ENCODE measurements at regions not wholly inside any gene's neighbourhood (a gene's known extent, or its start where the extent isn't known, plus 50 kb on each side); places are given as distances from the start of the nearest gene placed in this dataset.

DNA sequence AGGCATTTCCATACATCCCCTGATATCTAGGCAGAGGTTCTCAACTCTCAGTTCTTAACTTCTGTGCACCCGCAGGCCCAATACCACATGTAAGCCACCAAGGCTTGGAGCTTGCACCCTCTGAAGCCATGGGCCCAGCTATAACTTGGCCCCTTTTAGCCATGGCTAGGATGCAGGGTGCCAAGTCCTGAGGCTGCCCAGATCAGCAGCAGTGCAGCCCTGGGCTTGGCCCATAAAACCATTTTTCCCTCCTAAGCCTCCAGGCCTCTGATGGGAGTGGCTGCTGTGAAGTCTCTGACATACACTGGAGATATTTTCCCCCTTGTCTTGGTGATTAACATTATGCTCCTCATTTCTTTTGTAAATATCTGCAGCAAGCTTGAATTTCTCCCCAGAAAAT lies 110.3 kb upstream of the CNTN1 start:
- Histone ChIP-seq H3K36me3 (ENCODE audit: insufficient read depth, low read length) (no peaks in the 10 kb centered on the region), H3K4me3 (ENCODE audit: low read depth in 1 of 2, low read length in 2 of 2) (no peak overlapping the region), H3K27ac (ENCODE audit: low read depth, low read length) (no peak overlapping the region), H3K27me3 (ENCODE audit: control insufficient read depth in 1 of 2, insufficient read depth in 2 of 2, low read length in 2 of 2) (no peaks in the 10 kb centered on the region), H3K9ac (ENCODE audit: low read length) (no peak overlapping the region), H3K9me3 (ENCODE audit: low read length) (no peaks in the 10 kb centered on the region), H3K4me1 (ENCODE audit: insufficient read depth, low read length) (no peaks in the 10 kb centered on the region)

DNA sequence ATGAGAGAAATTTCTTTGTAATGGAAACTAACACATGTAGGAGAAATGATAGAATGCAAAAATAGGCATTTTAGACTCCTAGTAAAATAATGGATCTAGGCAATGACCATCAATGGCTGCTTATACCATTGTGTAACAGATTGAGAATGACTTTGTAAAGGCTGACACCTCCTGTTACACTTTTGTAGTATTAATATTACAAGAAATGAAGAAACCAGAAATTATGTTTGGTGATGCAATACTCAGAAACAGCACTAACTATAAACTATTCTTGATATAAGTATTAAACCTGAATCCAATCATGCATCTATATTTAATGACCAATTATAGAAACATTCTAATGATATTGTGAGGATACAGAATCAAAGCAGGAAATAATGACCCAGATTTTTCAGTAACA lies 108.5 kb upstream of the CNTN1 start:
- no peak overlapping the region for H3K4me3 ChIP-seq (ENCODE audit: low read depth in 1 of 2, low read length in 2 of 2)
- no peak overlapping the region for H3K27ac ChIP-seq (ENCODE audit: low read depth, low read length)
- H3K4me1 ChIP-seq (ENCODE audit: insufficient read depth, low read length): no peaks in the 10 kb centered on the region
- H3K9me3 ChIP-seq (ENCODE audit: low read length): no peaks in the 10 kb centered on the region
- no peak overlapping the region for H3K9ac ChIP-seq (ENCODE audit: low read length)
- H3K27me3 ChIP-seq (ENCODE audit: control insufficient read depth in 1 of 2, insufficient read depth in 2 of 2, low read length in 2 of 2): no peaks in the 10 kb centered on the region
- H3K36me3 ChIP-seq (ENCODE audit: insufficient read depth, low read length): no peaks in the 10 kb centered on the region

DNA sequence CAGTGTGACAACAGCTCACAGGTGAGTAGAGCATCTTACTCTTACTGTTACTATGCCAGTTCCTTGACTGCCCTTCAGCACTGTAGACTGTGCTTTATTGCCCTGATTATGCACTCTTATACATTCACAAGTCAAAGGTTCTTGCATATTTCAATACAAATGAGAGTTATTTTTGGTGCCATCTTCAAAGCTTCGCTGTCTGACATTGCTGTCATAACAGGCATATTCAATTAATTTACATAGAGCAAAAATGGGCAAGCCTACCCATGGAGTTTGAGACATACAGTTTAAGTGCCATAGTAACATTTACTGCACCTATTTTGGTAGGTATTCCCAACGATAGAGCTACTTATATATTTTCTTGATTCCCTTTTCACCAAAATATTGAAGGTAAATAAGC lies 107.5 kb upstream of the CNTN1 start:
- Histone ChIP-seq H3K4me1 (ENCODE audit: insufficient read depth, low read length) (no peaks in the 10 kb centered on the region), H3K27ac (ENCODE audit: low read depth, low read length) (no peak overlapping the region), H3K4me3 (ENCODE audit: low read depth in 1 of 2, low read length in 2 of 2) (no peak overlapping the region), H3K36me3 (ENCODE audit: insufficient read depth, low read length) (no peaks in the 10 kb centered on the region), H3K9me3 (ENCODE audit: low read length) (no peaks in the 10 kb centered on the region), H3K27me3 (ENCODE audit: control insufficient read depth in 1 of 2, insufficient read depth in 2 of 2, low read length in 2 of 2) (no peaks in the 10 kb centered on the region), H3K9ac (ENCODE audit: low read length) (no peak overlapping the region)

DNA sequence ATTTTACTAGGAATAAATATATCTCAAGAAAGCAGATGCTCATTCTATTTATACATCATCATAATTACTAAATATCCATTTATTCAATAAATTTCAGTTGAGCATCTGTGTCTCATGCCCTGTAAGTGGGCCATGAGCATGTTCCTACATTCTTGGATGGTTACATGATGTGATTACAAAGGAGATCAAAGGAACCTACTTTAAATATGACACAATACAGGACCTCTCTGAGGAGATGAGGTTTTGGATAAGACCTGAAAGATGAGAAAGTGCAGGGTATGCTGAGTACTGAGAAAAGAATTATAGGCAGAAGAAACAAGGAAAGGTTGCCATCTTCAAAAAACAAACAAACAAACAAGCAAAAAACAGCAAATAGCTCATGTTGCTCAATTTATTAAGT lies 105.4 kb upstream of the CNTN1 start:
- H3K4me3 ChIP-seq (ENCODE audit: low read depth in 1 of 2, low read length in 2 of 2): no peak overlapping the region
- H3K9ac ChIP-seq (ENCODE audit: low read length): no peak overlapping the region
- H3K27me3 ChIP-seq (ENCODE audit: control insufficient read depth in 1 of 2, insufficient read depth in 2 of 2, low read length in 2 of 2): no peaks in the 10 kb centered on the region
- H3K27ac ChIP-seq (ENCODE audit: low read depth, low read length): no peak overlapping the region
- no peaks in the 10 kb centered on the region for H3K9me3 ChIP-seq (ENCODE audit: low read length)
- no peaks in the 10 kb centered on the region for H3K36me3 ChIP-seq (ENCODE audit: insufficient read depth, low read length)
- no peaks in the 10 kb centered on the region for H3K4me1 ChIP-seq (ENCODE audit: insufficient read depth, low read length)

DNA sequence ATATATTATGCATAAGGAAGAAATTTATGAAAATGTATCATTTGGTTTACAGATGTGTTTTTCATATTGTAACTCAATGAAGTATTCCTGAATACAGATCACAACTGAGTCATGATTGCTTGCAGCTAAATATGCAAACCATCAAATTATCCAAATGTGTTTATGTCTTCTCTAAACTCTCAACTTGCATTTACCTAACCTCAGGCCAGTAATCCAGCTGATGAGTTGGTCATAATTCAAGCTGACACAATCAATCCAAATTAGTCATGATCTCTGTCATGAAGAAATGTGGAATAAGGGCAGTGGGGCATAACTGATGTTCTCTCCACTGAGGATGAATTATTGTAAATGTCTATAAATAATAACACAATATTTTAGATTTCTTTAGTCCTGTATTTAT lies 104.8 kb upstream of the CNTN1 start:
- no peak overlapping the region for H3K9ac ChIP-seq (ENCODE audit: low read length)
- H3K27me3 ChIP-seq (ENCODE audit: control insufficient read depth in 1 of 2, insufficient read depth in 2 of 2, low read length in 2 of 2): no peaks in the 10 kb centered on the region
- H3K9me3 ChIP-seq (ENCODE audit: low read length): no peaks in the 10 kb centered on the region
- H3K4me3 ChIP-seq (ENCODE audit: low read depth in 1 of 2, low read length in 2 of 2): no peak overlapping the region
- no peak overlapping the region for H3K27ac ChIP-seq (ENCODE audit: low read depth, low read length)
- no peaks in the 10 kb centered on the region for H3K4me1 ChIP-seq (ENCODE audit: insufficient read depth, low read length)
- no peaks in the 10 kb centered on the region for H3K36me3 ChIP-seq (ENCODE audit: insufficient read depth, low read length)

DNA sequence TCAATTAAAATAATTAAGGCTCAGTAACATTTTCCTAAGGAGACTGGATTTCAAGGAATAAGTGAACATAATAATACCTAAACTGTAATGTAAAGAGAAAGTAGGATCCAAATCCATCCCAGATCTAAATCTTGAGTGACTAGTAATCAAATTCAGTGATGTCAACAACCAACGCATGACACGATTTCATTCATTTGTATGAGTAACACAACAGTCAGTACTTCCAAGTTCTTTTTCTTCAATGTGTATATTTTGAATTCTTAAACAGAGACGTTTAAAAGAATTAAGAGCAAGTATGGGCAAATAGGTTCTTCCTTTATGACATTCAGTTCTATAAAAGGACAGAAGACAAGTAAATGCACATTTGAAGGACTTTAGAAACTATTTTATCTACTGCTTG lies 104.3 kb upstream of the CNTN1 start:
- Histone ChIP-seq H3K36me3 (ENCODE audit: insufficient read depth, low read length) (no peaks in the 10 kb centered on the region), H3K9me3 (ENCODE audit: low read length) (no peaks in the 10 kb centered on the region), H3K27ac (ENCODE audit: low read depth, low read length) (no peak overlapping the region), H3K9ac (ENCODE audit: low read length) (no peak overlapping the region), H3K27me3 (ENCODE audit: control insufficient read depth in 1 of 2, insufficient read depth in 2 of 2, low read length in 2 of 2) (no peaks in the 10 kb centered on the region), H3K4me1 (ENCODE audit: insufficient read depth, low read length) (no peaks in the 10 kb centered on the region), H3K4me3 (ENCODE audit: low read depth in 1 of 2, low read length in 2 of 2) (no peak overlapping the region)

DNA sequence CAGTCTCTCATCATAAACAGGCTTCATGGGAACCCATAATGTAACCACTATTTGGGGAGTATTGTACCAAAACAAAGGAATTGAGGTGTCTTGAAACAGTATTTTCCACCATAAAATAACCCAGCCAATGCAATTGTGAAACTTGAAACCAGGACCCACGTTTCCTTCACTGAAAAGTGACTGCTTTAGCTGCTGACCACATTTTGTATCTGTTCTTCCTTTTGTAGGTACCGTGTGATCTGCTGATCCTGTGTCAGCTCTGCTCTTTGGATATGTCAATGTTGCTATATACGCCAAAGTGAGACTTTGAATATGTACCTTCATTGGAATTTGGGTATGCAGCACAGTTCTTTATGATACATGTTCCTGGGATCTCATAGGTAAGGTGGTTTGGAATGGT lies 95.1 kb upstream of the CNTN1 start:
- Histone ChIP-seq H3K9me3 (ENCODE audit: low read length) (no peaks in the 10 kb centered on the region), H3K27me3 (ENCODE audit: control insufficient read depth in 1 of 2, insufficient read depth in 2 of 2, low read length in 2 of 2) (no peaks in the 10 kb centered on the region), H3K27ac (ENCODE audit: low read depth, low read length) (no peak overlapping the region), H3K4me1 (ENCODE audit: insufficient read depth, low read length) (no peaks in the 10 kb centered on the region), H3K9ac (ENCODE audit: low read length) (no peak overlapping the region), H3K36me3 (ENCODE audit: insufficient read depth, low read length) (no peaks in the 10 kb centered on the region), H3K4me3 (ENCODE audit: low read depth in 1 of 2, low read length in 2 of 2) (no peak overlapping the region)

DNA sequence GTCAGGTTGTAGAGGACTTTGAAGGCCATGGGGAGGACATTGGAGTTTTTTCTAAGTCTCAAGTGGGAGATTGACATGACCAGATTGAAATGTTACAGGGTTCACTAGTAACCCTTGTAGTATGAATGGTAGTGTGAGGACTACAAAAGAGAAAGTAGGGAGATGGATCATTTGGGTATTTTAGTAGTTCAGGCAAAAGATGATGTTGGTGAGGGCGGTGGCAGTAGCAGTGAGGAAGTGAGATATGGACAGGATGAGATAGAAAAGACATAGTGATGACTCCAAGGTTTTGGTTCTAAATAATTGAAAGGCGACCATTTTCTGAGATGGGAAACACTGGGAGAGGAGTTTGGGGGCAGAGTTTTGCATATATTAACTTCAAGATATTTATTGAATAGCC lies 94.2 kb upstream of the CNTN1 start:
- no peak overlapping the region for H3K27ac ChIP-seq (ENCODE audit: low read depth, low read length)
- H3K9me3 ChIP-seq (ENCODE audit: low read length): no peaks in the 10 kb centered on the region
- H3K4me1 ChIP-seq (ENCODE audit: insufficient read depth, low read length): no peaks in the 10 kb centered on the region
- no peaks in the 10 kb centered on the region for H3K36me3 ChIP-seq (ENCODE audit: insufficient read depth, low read length)
- no peak overlapping the region for H3K9ac ChIP-seq (ENCODE audit: low read length)
- H3K4me3 ChIP-seq (ENCODE audit: low read depth in 1 of 2, low read length in 2 of 2): no peak overlapping the region
- H3K27me3 ChIP-seq (ENCODE audit: control insufficient read depth in 1 of 2, insufficient read depth in 2 of 2, low read length in 2 of 2): no peaks in the 10 kb centered on the region

DNA sequence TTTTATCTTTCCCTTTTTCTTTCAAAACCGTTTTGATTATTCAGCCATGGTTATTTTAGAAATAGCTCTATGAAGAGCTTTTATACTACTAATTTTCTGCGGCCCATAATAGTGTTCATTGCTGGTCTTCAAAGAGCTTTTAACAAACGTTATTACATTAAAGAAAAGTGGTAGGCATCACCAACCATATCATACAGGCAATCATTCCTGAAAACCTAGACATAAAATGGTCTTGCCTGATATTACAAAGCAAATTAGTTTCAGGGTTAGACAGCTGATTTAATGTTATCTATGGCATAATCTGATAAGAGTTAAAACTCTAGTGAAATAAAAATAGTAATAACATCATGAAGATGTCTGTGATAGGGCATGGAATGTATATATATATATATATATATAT lies 89.7 kb upstream of the CNTN1 start:
- no peaks in the 10 kb centered on the region for H3K4me1 ChIP-seq (ENCODE audit: insufficient read depth, low read length)
- H3K9ac ChIP-seq (ENCODE audit: low read length): no peak overlapping the region
- no peaks in the 10 kb centered on the region for H3K27me3 ChIP-seq (ENCODE audit: control insufficient read depth in 1 of 2, insufficient read depth in 2 of 2, low read length in 2 of 2)
- no peaks in the 10 kb centered on the region for H3K9me3 ChIP-seq (ENCODE audit: low read length)
- no peak overlapping the region for H3K27ac ChIP-seq (ENCODE audit: low read depth, low read length)
- H3K36me3 ChIP-seq (ENCODE audit: insufficient read depth, low read length): no peaks in the 10 kb centered on the region
- H3K4me3 ChIP-seq (ENCODE audit: low read depth in 1 of 2, low read length in 2 of 2): no peak overlapping the region

DNA sequence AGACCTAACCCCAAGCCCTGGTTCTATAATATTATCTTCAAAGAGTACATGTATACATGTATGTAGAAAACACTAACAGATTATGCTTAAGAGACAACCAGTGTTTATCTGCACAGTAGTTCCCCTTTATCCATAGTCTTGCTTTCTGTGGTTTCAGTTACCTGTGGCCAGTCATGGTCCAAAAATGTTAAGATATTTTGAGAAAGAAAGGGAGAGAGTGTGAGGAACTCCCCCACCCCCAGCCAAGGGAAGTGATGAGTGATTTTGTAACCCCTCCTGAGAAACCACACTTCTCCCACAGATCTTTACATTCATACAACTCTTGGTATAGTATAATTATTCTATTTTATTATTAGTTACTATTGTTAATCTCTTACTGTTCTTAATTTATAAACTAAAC lies 77.3 kb upstream of the CNTN1 start:
- Histone ChIP-seq H3K27me3 (ENCODE audit: control insufficient read depth in 1 of 2, insufficient read depth in 2 of 2, low read length in 2 of 2) (no peaks in the 10 kb centered on the region), H3K27ac (ENCODE audit: low read depth, low read length) (no peak overlapping the region), H3K4me3 (ENCODE audit: low read depth in 1 of 2, low read length in 2 of 2) (no peak overlapping the region), H3K9ac (ENCODE audit: low read length) (no peak overlapping the region), H3K36me3 (ENCODE audit: insufficient read depth, low read length) (no peaks in the 10 kb centered on the region), H3K4me1 (ENCODE audit: insufficient read depth, low read length) (no peaks in the 10 kb centered on the region), H3K9me3 (ENCODE audit: low read length) (no peaks in the 10 kb centered on the region)

DNA sequence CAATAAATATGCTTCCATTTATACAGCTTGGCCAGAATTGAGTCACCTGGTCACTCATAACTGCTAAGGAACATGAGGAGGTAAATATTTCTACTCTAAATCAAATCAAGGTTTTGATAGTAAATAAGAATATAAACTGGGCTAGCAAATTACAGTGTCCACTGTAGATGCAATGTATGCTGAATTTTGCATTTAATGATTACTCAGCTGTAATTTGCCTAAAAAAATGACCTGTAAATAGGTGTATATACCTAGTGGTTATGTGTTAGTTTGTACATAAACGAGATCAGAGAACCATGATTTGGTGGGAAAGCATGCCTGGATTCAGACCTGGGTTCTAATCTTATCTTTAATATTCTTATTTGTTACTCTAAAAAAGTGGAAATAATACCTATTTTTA lies 76.6 kb upstream of the CNTN1 start:
- no peaks in the 10 kb centered on the region for H3K4me1 ChIP-seq (ENCODE audit: insufficient read depth, low read length)
- no peaks in the 10 kb centered on the region for H3K9me3 ChIP-seq (ENCODE audit: low read length)
- H3K4me3 ChIP-seq (ENCODE audit: low read depth in 1 of 2, low read length in 2 of 2): no peak overlapping the region
- no peaks in the 10 kb centered on the region for H3K36me3 ChIP-seq (ENCODE audit: insufficient read depth, low read length)
- no peak overlapping the region for H3K9ac ChIP-seq (ENCODE audit: low read length)
- no peaks in the 10 kb centered on the region for H3K27me3 ChIP-seq (ENCODE audit: control insufficient read depth in 1 of 2, insufficient read depth in 2 of 2, low read length in 2 of 2)
- no peak overlapping the region for H3K27ac ChIP-seq (ENCODE audit: low read depth, low read length)

DNA sequence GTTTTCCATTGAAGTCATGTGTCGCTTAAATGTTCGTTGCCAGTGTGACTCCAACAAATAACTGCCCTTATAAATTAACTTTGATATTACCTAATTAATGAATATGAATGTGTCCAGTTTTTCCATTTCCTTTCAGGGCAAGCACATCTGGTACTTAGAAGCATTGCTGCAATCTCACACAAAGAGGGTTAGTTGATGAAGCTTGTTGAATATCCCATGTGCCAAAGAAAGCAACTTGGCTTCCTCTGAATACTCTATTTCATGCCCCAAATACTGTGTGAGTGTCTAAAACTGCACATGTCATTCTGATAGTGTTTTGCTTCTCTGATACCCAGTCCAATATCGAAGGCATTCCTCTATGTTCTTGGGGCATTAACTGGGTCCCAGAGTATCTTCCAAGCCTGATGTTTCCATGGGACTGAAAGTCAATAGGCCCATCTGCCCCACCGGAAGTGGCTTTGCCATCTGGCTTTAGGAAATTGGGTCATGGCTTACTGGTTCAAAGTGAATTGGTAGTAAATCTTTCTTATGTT lies 75.8 kb upstream of the CNTN1 start:
- H3K4me3 ChIP-seq (ENCODE audit: low read depth in 1 of 2, low read length in 2 of 2): no peak overlapping the region
- no peaks in the 10 kb centered on the region for H3K36me3 ChIP-seq (ENCODE audit: insufficient read depth, low read length)
- no peak overlapping the region for H3K9ac ChIP-seq (ENCODE audit: low read length)

More for the DNA sequence above, 75.8 kb upstream of the CNTN1 start:
- no peaks in the 10 kb centered on the region for H3K9me3 ChIP-seq (ENCODE audit: low read length)
- no peak overlapping the region for H3K27ac ChIP-seq (ENCODE audit: low read depth, low read length)
- H3K27me3 ChIP-seq (ENCODE audit: control insufficient read depth in 1 of 2, insufficient read depth in 2 of 2, low read length in 2 of 2): no peaks in the 10 kb centered on the region
- H3K4me1 ChIP-seq (ENCODE audit: insufficient read depth, low read length): no peaks in the 10 kb centered on the region
